ENCODE measurements at regions not wholly inside any gene's neighbourhood (a gene's known extent, or its start where the extent isn't known, plus 50 kb on each side); places are given as distances from the start of the nearest gene placed in this dataset.

GRCh38 chr3:16790432-16791400, 94.0 kb upstream of the PLCL2 start:
- Histone ChIP-seq H3K27me3 (ENCODE audit: control insufficient read depth, insufficient read depth, low read length) (no peaks in the 10 kb centered on the region), H3K9me3 (ENCODE audit: control insufficient read depth, low read depth, low read length) (no peaks in the 10 kb centered on the region), H3K4me1 (ENCODE audit: control insufficient read depth, insufficient read depth, low read length) (no peaks in the 10 kb centered on the region), H3K36me3 (ENCODE audit: control insufficient read depth, insufficient read depth, low read length) (no peaks in the 10 kb centered on the region), H3K4me3 (ENCODE audit: low read length) (no peak overlapping the region), H3K27ac (ENCODE audit: low read length) (no peak overlapping the region)
- 86% methylated on average over 1 of the region's 7 CpGs for WGBS (ENCODE audit: insufficient coverage, low lambda C conversion rate)
- no peak for DNase-seq

- Histone ChIP-seq H3K27me3 (ENCODE audit: control insufficient read depth, insufficient read depth, low read length) (no peaks in the 10 kb centered on the region), H3K4me1 (ENCODE audit: control insufficient read depth, insufficient read depth, low read length) (no peaks in the 10 kb centered on the region), H3K9me3 (ENCODE audit: control insufficient read depth, low read depth, low read length) (no peaks in the 10 kb centered on the region), H3K27ac (ENCODE audit: low read length) (no peak overlapping the region), H3K4me3 (ENCODE audit: low read length) (no peak overlapping the region), H3K36me3 (ENCODE audit: control insufficient read depth, insufficient read depth, low read length) (no peaks in the 10 kb centered on the region)
- no CpG with 5 or more reads among the region's 5 CpGs for WGBS (ENCODE audit: insufficient coverage, low lambda C conversion rate)
- no peak for DNase-seq
Measured at GRCh38 chr3:16793321-16793720, 91.4 kb upstream of the PLCL2 start.

DNA sequence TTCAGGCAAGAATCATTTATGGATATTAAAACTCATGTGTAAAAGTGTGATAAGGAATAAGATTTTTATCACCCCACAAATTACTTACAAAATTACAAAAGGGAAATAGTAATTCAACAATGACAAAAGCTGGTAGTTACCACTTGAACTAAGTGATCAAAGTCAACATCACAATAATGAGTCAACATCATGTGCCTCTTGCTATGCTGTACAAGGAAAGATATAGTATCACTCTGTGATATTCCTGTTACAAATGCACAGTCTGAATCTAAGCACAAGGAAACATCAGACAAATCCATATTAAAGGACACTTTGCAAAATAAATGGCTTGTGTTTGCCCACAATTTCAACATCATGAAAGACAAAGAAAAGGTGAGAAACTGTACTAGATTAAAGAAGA, 90.5 kb upstream of the PLCL2 start:
- no peaks in the 10 kb centered on the region for H3K27me3 ChIP-seq (ENCODE audit: control insufficient read depth, insufficient read depth, low read length)
- H3K27ac ChIP-seq (ENCODE audit: low read length), result no peak overlapping the region
- no peaks in the 10 kb centered on the region for H3K36me3 ChIP-seq (ENCODE audit: control insufficient read depth, insufficient read depth, low read length)
- no peak for DNase-seq
- no peak overlapping the region for H3K4me3 ChIP-seq (ENCODE audit: low read length)
- H3K9me3 ChIP-seq (ENCODE audit: control insufficient read depth, low read depth, low read length), result no peaks in the 10 kb centered on the region
- no peaks in the 10 kb centered on the region for H3K4me1 ChIP-seq (ENCODE audit: control insufficient read depth, insufficient read depth, low read length)

DNA sequence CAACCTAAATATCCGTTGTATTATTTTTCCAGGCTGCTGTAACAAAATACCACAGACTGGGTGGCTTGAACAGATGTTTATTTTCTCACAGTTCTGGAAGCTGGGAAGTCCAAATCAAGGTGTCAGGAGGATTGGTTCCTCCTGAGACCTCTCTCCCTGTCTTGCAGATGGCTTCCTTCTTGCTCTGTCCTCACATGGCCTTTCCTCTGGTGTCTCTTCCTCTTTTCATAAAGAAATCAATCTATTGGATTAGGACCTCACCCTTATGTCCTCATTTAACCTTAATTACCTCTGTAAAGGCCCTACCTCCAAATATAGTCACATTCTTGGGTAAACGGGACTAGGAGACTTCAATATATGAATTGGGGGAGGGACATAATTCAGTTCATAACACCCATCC, 89.2 kb upstream of the PLCL2 start:
- Histone ChIP-seq H3K9me3 (ENCODE audit: control insufficient read depth, low read depth, low read length) (no peaks in the 10 kb centered on the region), H3K27ac (ENCODE audit: low read length) (no peak overlapping the region), H3K4me1 (ENCODE audit: control insufficient read depth, insufficient read depth, low read length) (no peaks in the 10 kb centered on the region), H3K36me3 (ENCODE audit: control insufficient read depth, insufficient read depth, low read length) (no peaks in the 10 kb centered on the region), H3K27me3 (ENCODE audit: control insufficient read depth, insufficient read depth, low read length) (no peaks in the 10 kb centered on the region), H3K4me3 (ENCODE audit: low read length) (no peak overlapping the region)
- no peak for DNase-seq
- WGBS (ENCODE audit: insufficient coverage, low lambda C conversion rate), result no CpG with 5 or more reads among the region's 2 CpGs

- no peak for DNase-seq
- Histone ChIP-seq H3K4me1 (ENCODE audit: control insufficient read depth, insufficient read depth, low read length) (no peaks in the 10 kb centered on the region), H3K4me3 (ENCODE audit: low read length) (no peak overlapping the region), H3K27ac (ENCODE audit: low read length) (no peak overlapping the region), H3K27me3 (ENCODE audit: control insufficient read depth, insufficient read depth, low read length) (no peaks in the 10 kb centered on the region), H3K9me3 (ENCODE audit: control insufficient read depth, low read depth, low read length) (no peaks in the 10 kb centered on the region), H3K36me3 (ENCODE audit: control insufficient read depth, insufficient read depth, low read length) (no peaks in the 10 kb centered on the region)
- no CpG with 5 or more reads among the region's 1 CpG for WGBS (ENCODE audit: insufficient coverage, low lambda C conversion rate)
Measured at GRCh38 chr3:16797831-16798230, 86.9 kb upstream of the PLCL2 start.

GRCh38 chr3:16798738-16799137, 86.0 kb upstream of the PLCL2 start:
- Histone ChIP-seq H3K9me3 (ENCODE audit: control insufficient read depth, low read depth, low read length) (no peaks in the 10 kb centered on the region), H3K27me3 (ENCODE audit: control insufficient read depth, insufficient read depth, low read length) (no peaks in the 10 kb centered on the region), H3K36me3 (ENCODE audit: control insufficient read depth, insufficient read depth, low read length) (no peaks in the 10 kb centered on the region), H3K4me1 (ENCODE audit: control insufficient read depth, insufficient read depth, low read length) (no peaks in the 10 kb centered on the region), H3K4me3 (ENCODE audit: low read length) (no peak overlapping the region), H3K27ac (ENCODE audit: low read length) (no peak overlapping the region)
- WGBS (ENCODE audit: insufficient coverage, low lambda C conversion rate), result 100% methylated on average over 2 of the region's 4 CpGs
- DNase-seq, result no peak

DNA sequence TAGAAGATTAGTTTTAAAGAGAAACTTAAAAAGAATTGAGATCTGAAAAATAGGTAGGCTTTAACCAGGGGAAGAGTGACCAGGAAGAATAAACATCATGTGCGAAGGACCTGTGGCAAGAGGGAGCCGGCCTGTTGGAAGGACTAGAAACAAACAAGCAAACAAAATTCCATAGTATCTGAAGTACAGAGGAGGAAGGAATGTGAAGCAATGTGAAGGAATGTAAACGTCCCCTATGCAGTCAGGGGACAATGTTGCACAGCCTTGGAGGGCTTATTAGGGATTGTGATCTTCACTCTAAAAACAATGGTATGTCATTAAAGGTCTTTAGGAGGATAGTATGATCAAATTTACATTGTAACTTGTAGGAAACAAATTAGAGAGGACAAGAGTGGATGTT, 84.4 kb upstream of the PLCL2 start:
- H3K27ac ChIP-seq (ENCODE audit: low read length), result no peak overlapping the region
- WGBS (ENCODE audit: insufficient coverage, low lambda C conversion rate), result 67% methylated on average over 2 of the region's 3 CpGs
- no peaks in the 10 kb centered on the region for H3K36me3 ChIP-seq (ENCODE audit: control insufficient read depth, insufficient read depth, low read length)
- DNase-seq, result no peak
- peaks cover under 1% of the 10 kb centered on the region for H3K27me3 ChIP-seq (ENCODE audit: control insufficient read depth, insufficient read depth, low read length)
- no peaks in the 10 kb centered on the region for H3K9me3 ChIP-seq (ENCODE audit: control insufficient read depth, low read depth, low read length)
- H3K4me1 ChIP-seq (ENCODE audit: control insufficient read depth, insufficient read depth, low read length), result no peaks in the 10 kb centered on the region
- H3K4me3 ChIP-seq (ENCODE audit: low read length), result no peak overlapping the region

DNA sequence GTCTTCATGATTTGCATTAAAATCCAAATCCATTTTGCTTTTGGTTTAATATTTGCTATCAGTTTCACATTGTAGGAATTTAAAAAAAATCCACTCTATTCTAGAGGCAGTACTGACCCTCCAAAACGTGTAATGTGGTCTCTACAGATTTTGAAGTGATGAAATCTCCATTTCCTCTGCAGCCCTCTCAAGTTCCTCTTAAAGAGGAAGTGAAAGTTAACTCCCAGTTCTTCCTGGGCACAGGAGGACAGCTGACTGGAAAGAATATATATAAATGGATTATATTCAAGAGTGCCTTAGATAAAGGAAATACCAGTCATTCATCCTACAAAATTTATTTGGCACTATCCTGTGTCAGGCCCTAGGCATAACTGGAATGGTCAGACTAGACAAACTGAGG, 83.5 kb upstream of the PLCL2 start:
- peak in 1 of 2 donors; percentile 6 for DNase-seq
- Histone ChIP-seq H3K4me1 (ENCODE audit: control insufficient read depth, insufficient read depth, low read length) (no peaks in the 10 kb centered on the region), H3K9me3 (ENCODE audit: control insufficient read depth, low read depth, low read length) (no peaks in the 10 kb centered on the region), H3K4me3 (ENCODE audit: low read length) (no peak overlapping the region), H3K27ac (ENCODE audit: low read length) (no peak overlapping the region), H3K27me3 (ENCODE audit: control insufficient read depth, insufficient read depth, low read length) (peaks cover 3% of the 10 kb centered on the region), H3K36me3 (ENCODE audit: control insufficient read depth, insufficient read depth, low read length) (no peaks in the 10 kb centered on the region)
- WGBS (ENCODE audit: insufficient coverage, low lambda C conversion rate), result 40% methylated on average over 1 of the region's 1 CpG

- Histone ChIP-seq H3K27ac (ENCODE audit: low read length) (no peak overlapping the region), H3K27me3 (ENCODE audit: control insufficient read depth, insufficient read depth, low read length) (peaks cover 3% of the 10 kb centered on the region), H3K4me3 (ENCODE audit: low read length) (no peak overlapping the region), H3K36me3 (ENCODE audit: control insufficient read depth, insufficient read depth, low read length) (no peaks in the 10 kb centered on the region), H3K9me3 (ENCODE audit: control insufficient read depth, low read depth, low read length) (no peaks in the 10 kb centered on the region), H3K4me1 (ENCODE audit: control insufficient read depth, insufficient read depth, low read length) (no peaks in the 10 kb centered on the region)
- 89% methylated on average over 1 of the region's 5 CpGs for WGBS (ENCODE audit: insufficient coverage, low lambda C conversion rate)
- no peak for DNase-seq
Measured at GRCh38 chr3:16801698-16802097, 83.1 kb upstream of the PLCL2 start.

DNA sequence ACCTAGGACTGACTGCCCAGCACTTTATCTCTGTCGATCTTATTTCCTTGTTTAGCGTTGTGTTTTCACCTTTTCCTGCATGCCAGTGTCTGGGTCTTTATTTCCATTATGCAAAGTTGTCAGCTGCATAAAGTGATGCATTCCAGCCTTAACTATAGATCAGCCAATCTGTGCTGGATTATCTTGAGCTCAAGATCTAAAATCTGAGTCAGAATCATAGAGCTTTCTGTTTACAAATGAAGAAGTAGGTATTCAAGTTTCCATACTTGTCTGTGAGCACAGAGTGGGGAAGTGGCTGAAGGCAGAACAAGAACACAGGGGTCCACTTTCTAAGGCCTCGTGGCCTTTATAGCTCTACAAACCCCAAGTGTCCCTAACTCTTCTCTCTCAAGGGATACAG, 82.4 kb upstream of the PLCL2 start:
- Histone ChIP-seq H3K36me3 (ENCODE audit: control insufficient read depth, insufficient read depth, low read length) (no peaks in the 10 kb centered on the region), H3K4me3 (ENCODE audit: low read length) (no peak overlapping the region), H3K4me1 (ENCODE audit: control insufficient read depth, insufficient read depth, low read length) (no peaks in the 10 kb centered on the region), H3K27ac (ENCODE audit: low read length) (no peak overlapping the region), H3K9me3 (ENCODE audit: control insufficient read depth, low read depth, low read length) (no peaks in the 10 kb centered on the region), H3K27me3 (ENCODE audit: control insufficient read depth, insufficient read depth, low read length) (peaks cover 3% of the 10 kb centered on the region)
- DNase-seq, result no peak
- 71% methylated on average over 3 of the region's 3 CpGs for WGBS (ENCODE audit: insufficient coverage, low lambda C conversion rate)

DNA sequence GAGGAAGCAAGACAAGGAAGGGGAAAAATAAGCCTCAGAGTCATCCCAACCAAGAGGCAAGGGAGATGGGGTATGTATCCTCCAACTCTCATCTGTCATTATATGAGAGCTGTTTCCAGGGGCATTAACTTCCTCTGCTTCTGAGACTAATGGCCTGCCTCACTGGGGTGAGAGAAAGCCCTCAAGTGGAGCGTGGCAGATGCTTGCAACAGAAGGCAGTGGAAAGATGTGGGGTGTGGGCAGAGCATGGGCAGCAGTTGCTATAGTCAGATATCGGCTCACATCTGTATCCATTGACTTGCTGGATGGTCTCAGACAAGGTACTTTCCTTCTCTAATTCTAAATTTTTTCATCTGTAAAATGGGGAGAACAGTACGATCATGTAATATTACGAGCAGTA, 81.7 kb upstream of the PLCL2 start:
- Histone ChIP-seq H3K9me3 (ENCODE audit: control insufficient read depth, low read depth, low read length) (no peaks in the 10 kb centered on the region), H3K4me3 (ENCODE audit: low read length) (no peak overlapping the region), H3K4me1 (ENCODE audit: control insufficient read depth, insufficient read depth, low read length) (no peaks in the 10 kb centered on the region), H3K27me3 (ENCODE audit: control insufficient read depth, insufficient read depth, low read length) (peaks cover 3% of the 10 kb centered on the region), H3K27ac (ENCODE audit: low read length) (no peak overlapping the region), H3K36me3 (ENCODE audit: control insufficient read depth, insufficient read depth, low read length) (no peaks in the 10 kb centered on the region)
- WGBS (ENCODE audit: insufficient coverage, low lambda C conversion rate), result no CpG with 5 or more reads among the region's 4 CpGs
- no peak for DNase-seq
